ENCODE measurements at regions not wholly inside any gene's neighbourhood (a gene's known extent, or its start where the extent isn't known, plus 50 kb on each side); places are given as distances from the start of the nearest gene placed in this dataset.

GRCh38 chr1:239730378-239730777, 344.0 kb downstream of the CHRM3 start:
- ATAC-seq: no peak
- peaks cover 0 to 60% (median 2%) of the 10 kb centered on the region in 3 donors for H3K4me1 ChIP-seq
- TF ChIP-seq EP300 (IDR thresholded peaks at IDR 0.05) (no peak), CTCF (IDR thresholded peaks at IDR 0.05) (no peak), POLR2AphosphoS5 (IDR thresholded peaks at IDR 0.05) (no peak), POLR2A (IDR thresholded peaks at IDR 0.05) (no peak)
- no peak overlapping the region for H3K4me3 ChIP-seq
- H3K27me3 ChIP-seq: no peaks in the 10 kb centered on the region
- H3K36me3 ChIP-seq: no peaks in the 10 kb centered on the region
- peak overlapping the region in 2 of 4 donors; percentile 8 to 9 for H3K27ac ChIP-seq
- 74 to 93% methylated on average over 2 of the region's 2 CpGs for WGBS, 2 donors (ENCODE audit: low coverage in 1 of 2)
- H3K9me3 ChIP-seq: no peaks in the 10 kb centered on the region

GRCh38 chr1:239731082-239731748, 344.8 kb downstream of the CHRM3 start:
- Histone ChIP-seq H3K9me3 (no peaks in the 10 kb centered on the region), H3K27me3 (no peaks in the 10 kb centered on the region), H3K27ac (peak overlapping the region in 2 of 4 donors; percentile 9 to 48), H3K4me1 (peaks cover 0 to 58% (median 2%) of the 10 kb centered on the region in 3 donors), H3K36me3 (no peaks in the 10 kb centered on the region), H3K4me3 (no peak overlapping the region)
- TF ChIP-seq CTCF (IDR thresholded peaks at IDR 0.05) (no peak), EP300 (IDR thresholded peaks at IDR 0.05) (no peak), POLR2AphosphoS5 (IDR thresholded peaks at IDR 0.05) (no peak), POLR2A (IDR thresholded peaks at IDR 0.05) (no peak)
- 42 to 49% methylated on average over 5 of the region's 5 CpGs for WGBS, 2 donors (ENCODE audit: low coverage in 1 of 2)
- ATAC-seq: no peak

GRCh38 chr1:239732770-239733169, 346.4 kb downstream of the CHRM3 start:
- Histone ChIP-seq H3K9me3 (no peaks in the 10 kb centered on the region), H3K36me3 (no peaks in the 10 kb centered on the region), H3K4me1 (peaks cover 0 to 54% (median 1%) of the 10 kb centered on the region in 3 donors), H3K4me3 (no peak overlapping the region), H3K27ac (no peak overlapping the region), H3K27me3 (no peaks in the 10 kb centered on the region)
- TF ChIP-seq POLR2AphosphoS5 (IDR thresholded peaks at IDR 0.05): no peak
- TF ChIP-seq POLR2A (IDR thresholded peaks at IDR 0.05): no peak
- TF ChIP-seq EP300 (IDR thresholded peaks at IDR 0.05): no peak
- no peak for TF ChIP-seq CTCF (IDR thresholded peaks at IDR 0.05)
- WGBS, 2 donors (ENCODE audit: low coverage in 1 of 2): 84 to 92% methylated on average over 2 of the region's 2 CpGs
- ATAC-seq: no peak

GRCh38 chr1:239733995-239734394, 347.6 kb downstream of the CHRM3 start:
- Histone ChIP-seq H3K4me1 (peaks cover 0 to 60% (median 9%) of the 10 kb centered on the region in 3 donors), H3K4me3 (no peak overlapping the region), H3K27me3 (no peaks in the 10 kb centered on the region), H3K9me3 (no peaks in the 10 kb centered on the region), H3K36me3 (no peaks in the 10 kb centered on the region), H3K27ac (no peak overlapping the region)
- no peak for ATAC-seq
- 82 to 93% methylated on average over 2 to 3 of the region's 3 CpGs for WGBS, 2 donors (ENCODE audit: low coverage in 1 of 2)
- no peak for TF ChIP-seq CTCF (IDR thresholded peaks at IDR 0.05)
- no peak for TF ChIP-seq EP300 (IDR thresholded peaks at IDR 0.05)
- no peak for TF ChIP-seq POLR2A (IDR thresholded peaks at IDR 0.05)

- H3K4me1 ChIP-seq: peaks cover 0 to 72% (median 10%) of the 10 kb centered on the region in 3 donors
- H3K9me3 ChIP-seq: no peaks in the 10 kb centered on the region
- H3K36me3 ChIP-seq: no peaks in the 10 kb centered on the region
- no peak for TF ChIP-seq POLR2AphosphoS5 (IDR thresholded peaks at IDR 0.05)
- TF ChIP-seq POLR2A (IDR thresholded peaks at IDR 0.05): no peak
- no peak for TF ChIP-seq EP300 (IDR thresholded peaks at IDR 0.05)
- no peak for TF ChIP-seq CTCF (IDR thresholded peaks at IDR 0.05)
- no peak for ATAC-seq
- H3K27ac ChIP-seq: no peak overlapping the region
- H3K4me3 ChIP-seq: no peak overlapping the region
- H3K27me3 ChIP-seq: no peaks in the 10 kb centered on the region
- WGBS, 2 donors (ENCODE audit: low coverage in 1 of 2): 8 to 24% methylated on average over 2 of the region's 2 CpGs
Measured at GRCh38 chr1:239735111-239735510, 348.7 kb downstream of the CHRM3 start.
